GM12892 (cell line): ENCODE measurements at regions not wholly inside any gene's neighbourhood (a gene's known extent, or its start where the extent isn't known, plus 50 kb on each side); places are given as distances from the start of the nearest gene placed in this dataset.

Experiments used
- POLR2A ChIP-seq: IDR thresholded peaks from 2 replicates; pipeline ENCODE4 v1.6.1; 2011; ENCODE audit warnings: low read depth, low read length, control low read depth
- POLR2AphosphoS5 ChIP-seq: IDR thresholded peaks from 2 replicates; pipeline ENCODE4 v1.6.1; 2011; ENCODE audit warnings: low read depth, low read length, control low read depth

DNA sequence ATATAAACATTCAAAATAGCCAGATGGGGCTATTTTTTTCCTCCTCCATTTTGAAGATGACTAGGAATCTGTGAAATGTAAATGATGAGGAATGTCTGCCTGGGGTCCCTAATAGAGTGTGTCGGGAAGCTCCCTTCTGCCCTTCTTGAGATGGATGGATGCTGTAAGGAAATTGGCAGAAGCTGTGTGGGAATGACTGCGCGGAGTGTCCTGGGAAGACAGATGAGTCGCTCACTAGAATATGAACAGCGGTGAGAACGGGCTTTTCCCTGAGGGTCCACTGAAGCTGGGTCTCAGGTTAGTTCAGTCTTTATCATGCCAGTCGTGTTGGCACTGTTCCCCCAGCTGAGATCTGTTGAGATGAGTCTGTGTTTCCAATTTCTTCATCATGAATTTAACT lies 75.1 kb upstream of the PLPP4 start:
- TF ChIP-seq POLR2AphosphoS5 (no peak), POLR2A (no peak)
